Progenitor cell of endocrine pancreas (in vitro differentiated cells): ENCODE measurements at regions not wholly inside any gene's neighbourhood (a gene's known extent, or its start where the extent isn't known, plus 50 kb on each side); places are given as distances from the start of the nearest gene placed in this dataset.

Experiments
- DNase-seq: peaks from one replicate; pipeline ENCODE4 v3.0.0; 2021; ENCODE audit warnings: low spot score; ENCODE audit not compliant: unreplicated experiment
- H3K27ac Mint-ChIP-seq: 2 replicates; pipeline ENCODE4 v1.8.0; 2021; ENCODE audit warnings: mild to moderate bottlenecking, moderate library complexity, mixed read lengths
- H3K27me3 Mint-ChIP-seq: 2 replicates; pipeline ENCODE4 v1.8.0; 2021; ENCODE audit warnings: mixed read lengths
- H3K36me3 Mint-ChIP-seq: 2 replicates; pipeline ENCODE4 v1.8.0; 2022; ENCODE audit warnings: mixed read lengths; ENCODE audit not compliant: insufficient read depth
- H3K4me1 Mint-ChIP-seq: 2 replicates; pipeline ENCODE4 v1.8.0; 2021; ENCODE audit warnings: low read depth, mixed read lengths
- H3K4me3 Mint-ChIP-seq: 2 replicates; pipeline ENCODE4 v1.8.0; 2021; ENCODE audit warnings: low read depth, mild to moderate bottlenecking, moderate library complexity, mixed read lengths
- H3K9me3 Mint-ChIP-seq: 2 replicates; pipeline ENCODE4 v1.8.0; 2021; ENCODE audit warnings: low read depth, mixed read lengths
- TF ChIP-seq, protein P1 (sequence below): fragments of 200-600 bp; sonication (generic); IDR thresholded peaks from one replicate; pipeline ENCODE4 v1.5.0; 2021; ENCODE audit warnings: antibody characterized with exemption, mild to moderate bottlenecking; ENCODE audit not compliant: unreplicated experiment

DNA sequence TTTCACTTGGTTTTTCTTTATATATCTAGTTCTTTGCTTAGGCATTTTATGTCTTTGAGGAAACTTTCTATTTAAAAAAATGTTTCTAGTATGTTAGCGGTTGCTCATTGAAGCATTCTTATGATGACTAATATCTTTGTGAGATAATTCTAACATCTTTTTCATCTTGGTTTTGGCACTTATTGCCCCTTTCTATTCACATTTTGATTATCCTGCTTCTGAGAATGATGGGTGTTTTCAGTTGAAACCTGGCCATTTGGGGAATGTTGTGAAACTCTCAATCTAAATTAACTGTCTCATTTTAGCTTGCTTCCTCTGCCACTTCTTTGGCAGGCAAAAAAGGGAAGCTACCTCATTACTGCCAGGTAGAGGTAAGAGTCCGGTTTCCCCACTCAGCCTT is 683.1 kb downstream of the DOK5 start:
- Mint-ChIP-seq H3K4me3 (no peak overlapping the region), H3K9me3 (peaks cover 4% of the 10 kb centered on the region), H3K27me3 (peaks cover 9% of the 10 kb centered on the region), H3K4me1 (no peaks in the 10 kb centered on the region), H3K36me3 (no peaks in the 10 kb centered on the region), H3K27ac (no peak overlapping the region)
- DNase-seq: no peak
- TF ChIP-seq, protein P1, sequence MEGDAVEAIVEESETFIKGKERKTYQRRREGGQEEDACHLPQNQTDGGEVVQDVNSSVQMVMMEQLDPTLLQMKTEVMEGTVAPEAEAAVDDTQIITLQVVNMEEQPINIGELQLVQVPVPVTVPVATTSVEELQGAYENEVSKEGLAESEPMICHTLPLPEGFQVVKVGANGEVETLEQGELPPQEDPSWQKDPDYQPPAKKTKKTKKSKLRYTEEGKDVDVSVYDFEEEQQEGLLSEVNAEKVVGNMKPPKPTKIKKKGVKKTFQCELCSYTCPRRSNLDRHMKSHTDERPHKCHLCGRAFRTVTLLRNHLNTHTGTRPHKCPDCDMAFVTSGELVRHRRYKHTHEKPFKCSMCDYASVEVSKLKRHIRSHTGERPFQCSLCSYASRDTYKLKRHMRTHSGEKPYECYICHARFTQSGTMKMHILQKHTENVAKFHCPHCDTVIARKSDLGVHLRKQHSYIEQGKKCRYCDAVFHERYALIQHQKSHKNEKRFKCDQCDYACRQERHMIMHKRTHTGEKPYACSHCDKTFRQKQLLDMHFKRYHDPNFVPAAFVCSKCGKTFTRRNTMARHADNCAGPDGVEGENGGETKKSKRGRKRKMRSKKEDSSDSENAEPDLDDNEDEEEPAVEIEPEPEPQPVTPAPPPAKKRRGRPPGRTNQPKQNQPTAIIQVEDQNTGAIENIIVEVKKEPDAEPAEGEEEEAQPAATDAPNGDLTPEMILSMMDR: no peak

DNA sequence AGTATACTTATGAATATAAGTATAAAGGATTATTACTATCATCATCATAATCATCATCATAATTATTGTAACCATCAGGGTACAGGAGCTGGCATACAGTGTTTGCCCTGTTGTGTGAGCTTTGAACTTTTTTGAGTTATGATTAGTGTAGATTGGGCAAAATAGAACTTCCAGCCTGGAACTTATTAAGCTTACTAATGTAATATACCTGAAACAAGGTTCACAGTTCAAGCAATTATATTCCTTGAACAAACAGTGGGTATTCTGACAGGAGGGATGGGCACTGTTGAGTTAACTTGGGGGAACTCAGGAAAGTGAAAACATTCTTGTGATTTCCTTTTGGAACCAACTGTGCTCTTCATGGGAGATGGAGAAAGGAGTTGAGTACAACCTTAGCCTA is 680.0 kb downstream of the DOK5 start:
- Mint-ChIP-seq H3K36me3 (no peaks in the 10 kb centered on the region), H3K27me3 (peaks cover 7% of the 10 kb centered on the region), H3K9me3 (peaks cover 4% of the 10 kb centered on the region), H3K27ac (no peak overlapping the region), H3K4me1 (no peaks in the 10 kb centered on the region), H3K4me3 (no peak overlapping the region)
- TF ChIP-seq, protein P1: no peak
- no peak for DNase-seq

DNA sequence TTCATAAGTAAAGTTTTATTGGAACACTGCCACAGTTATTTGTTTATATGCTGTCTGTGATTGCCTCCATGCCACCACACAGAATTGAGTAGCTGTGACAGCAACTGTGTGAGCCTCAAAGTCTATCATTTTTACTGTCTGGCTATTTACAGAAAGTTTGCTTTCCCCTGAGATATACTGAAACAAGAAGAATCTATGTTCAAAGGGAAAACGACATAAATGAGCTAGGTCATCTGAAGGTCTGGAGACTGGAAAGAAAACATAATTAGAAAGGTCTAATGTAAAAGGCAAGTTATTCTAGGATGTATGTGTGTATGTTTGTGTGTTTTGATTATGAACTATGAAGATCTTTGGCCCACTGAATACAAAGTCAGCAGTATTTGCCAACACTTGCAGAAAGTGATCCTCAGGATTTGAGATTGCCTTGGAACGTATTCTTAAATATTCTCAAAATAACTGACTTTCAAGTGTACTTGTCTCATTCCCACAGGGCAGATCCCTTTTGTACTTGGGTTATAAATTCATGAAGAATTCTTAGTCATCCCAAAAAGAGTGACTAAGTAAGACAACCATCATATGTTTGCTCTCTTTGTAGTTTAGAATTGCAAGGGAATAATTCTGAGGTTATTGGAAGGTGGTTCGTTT is 677.7 kb downstream of the DOK5 start:
- TF ChIP-seq, protein P1: no peak
- Mint-ChIP-seq H3K4me1 (no peaks in the 10 kb centered on the region), H3K4me3 (no peak overlapping the region), H3K27me3 (peaks cover 7% of the 10 kb centered on the region), H3K36me3 (no peaks in the 10 kb centered on the region), H3K27ac (no peak overlapping the region), H3K9me3 (peaks cover 4% of the 10 kb centered on the region)
- DNase-seq: no peak

- TF ChIP-seq, protein P1: no peak
- H3K4me3 Mint-ChIP-seq: no peak overlapping the region
- no peaks in the 10 kb centered on the region for H3K4me1 Mint-ChIP-seq
- H3K36me3 Mint-ChIP-seq: no peaks in the 10 kb centered on the region
- no peak for DNase-seq
- H3K27me3 Mint-ChIP-seq: peaks cover 6% of the 10 kb centered on the region
- no peak overlapping the region for H3K27ac Mint-ChIP-seq
- H3K9me3 Mint-ChIP-seq: peaks cover under 1% of the 10 kb centered on the region
Measured at GRCh38 chr20:55151171-55151570, 675.8 kb downstream of the DOK5 start.

- peaks cover 10% of the 10 kb centered on the region for H3K4me1 Mint-ChIP-seq
- no peak for DNase-seq
- no peaks in the 10 kb centered on the region for H3K9me3 Mint-ChIP-seq
- H3K4me3 Mint-ChIP-seq: no peak overlapping the region
- H3K27me3 Mint-ChIP-seq: peaks cover 7% of the 10 kb centered on the region
- H3K36me3 Mint-ChIP-seq: no peaks in the 10 kb centered on the region
- TF ChIP-seq, protein P1: no peak
- no peak overlapping the region for H3K27ac Mint-ChIP-seq
Measured at GRCh38 chr20:55143601-55144000, 668.2 kb downstream of the DOK5 start.
